ENCODE measurements at regions not wholly inside any gene's neighbourhood (a gene's known extent, or its start where the extent isn't known, plus 50 kb on each side); places are given as distances from the start of the nearest gene placed in this dataset.
A peak's percentile ranks its signal among the peaks of the same experiment; 100 is the strongest.

DNA sequence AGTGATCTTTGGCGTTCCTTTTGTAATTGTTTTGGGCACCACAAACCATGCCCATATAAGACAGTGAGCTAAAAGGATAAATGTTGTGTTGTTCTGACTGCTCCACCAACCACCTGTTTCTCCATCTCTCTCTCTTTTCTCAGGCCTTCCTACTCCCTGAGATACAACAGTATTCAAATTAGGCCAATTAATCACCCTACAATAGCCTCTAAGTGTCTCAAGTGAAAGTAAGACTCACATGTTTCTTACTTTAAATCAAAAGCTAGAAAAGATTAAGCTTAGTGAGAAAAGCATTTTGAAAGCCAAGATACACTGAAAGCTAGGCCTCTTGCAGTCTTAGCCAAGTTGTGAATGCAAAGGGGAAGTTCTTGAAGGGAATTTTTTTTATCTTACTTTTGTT lies 268.8 kb upstream of the NREP start:
- no peak for DNase-seq (ENCODE audit: low spot score)

DNA sequence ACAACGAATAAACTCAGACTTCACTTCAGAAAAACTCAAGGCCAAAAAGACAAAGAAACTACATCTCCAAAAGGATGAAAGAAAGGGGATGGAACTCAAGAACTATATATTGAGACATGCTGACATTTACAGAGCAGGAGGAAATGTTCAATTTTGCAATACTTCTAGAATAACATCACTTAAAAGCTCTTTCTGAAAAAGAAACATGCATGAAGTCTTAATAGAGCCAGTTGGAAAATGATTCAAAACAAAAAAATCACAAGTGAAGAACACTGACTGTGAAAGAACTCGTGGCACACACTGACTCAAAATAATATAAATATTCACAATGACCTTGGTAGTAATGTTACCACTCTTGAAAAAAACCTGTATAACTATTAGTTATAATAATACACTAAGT lies 267.8 kb upstream of the NREP start:
- DNase-seq (ENCODE audit: low spot score) = no peak

DNA sequence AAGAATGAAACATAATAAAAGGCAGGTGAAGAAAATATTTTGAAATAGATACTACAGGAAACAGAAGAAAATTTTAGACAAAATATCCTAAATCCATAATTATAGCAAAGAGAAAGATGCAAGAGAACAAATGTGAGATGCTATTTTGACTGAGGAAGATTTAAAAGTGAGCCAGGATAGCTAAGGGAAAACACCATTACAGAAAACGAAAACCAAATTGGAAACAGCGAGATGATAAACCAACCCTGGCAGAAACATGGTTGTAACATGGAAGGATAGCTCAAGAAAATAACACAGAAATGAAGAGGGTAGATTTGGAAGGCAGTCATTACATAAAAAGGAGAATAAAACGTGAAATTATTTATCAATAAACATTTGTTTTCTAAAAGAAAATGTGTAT lies 267.2 kb upstream of the NREP start:
- no peak for DNase-seq (ENCODE audit: low spot score)

DNA sequence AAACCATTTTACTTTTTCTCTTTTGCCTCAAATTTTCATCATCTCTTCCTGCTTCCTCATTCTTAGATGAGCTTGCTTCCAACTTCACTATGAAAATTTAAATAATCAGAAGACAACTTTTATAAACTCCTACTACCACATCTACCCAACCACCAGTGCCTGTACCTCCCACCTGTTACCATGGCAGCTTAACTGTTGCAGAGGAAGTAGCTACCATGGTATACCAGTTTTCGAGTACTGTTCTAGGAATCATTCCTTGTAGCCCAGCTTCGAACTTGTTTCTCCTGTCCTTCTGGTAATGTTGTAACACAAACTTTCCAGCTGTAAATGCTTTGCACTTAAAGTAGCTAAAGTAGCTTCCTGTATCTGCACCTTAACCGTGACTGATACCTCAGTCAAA lies 266.8 kb upstream of the NREP start:
- DNase-seq (ENCODE audit: low spot score) = no peak

DNA sequence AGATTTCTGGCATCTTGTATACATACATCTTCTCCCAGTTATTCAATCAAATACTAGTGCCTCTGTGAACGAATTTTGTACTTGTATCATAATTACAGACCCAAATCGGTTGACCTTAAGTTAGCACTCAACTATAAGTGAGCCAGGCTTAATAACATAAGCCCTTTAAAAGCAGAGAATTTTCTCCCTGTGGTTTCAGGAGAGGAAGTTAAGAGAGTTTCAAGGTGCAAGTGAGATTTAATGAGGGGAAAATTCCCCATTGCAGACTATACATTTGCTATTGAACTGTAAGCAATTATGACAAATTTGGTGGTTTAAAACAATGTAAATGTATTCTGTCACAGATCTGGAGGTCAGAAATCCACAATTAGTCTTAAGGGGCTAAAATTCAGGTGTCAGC lies 261.9 kb upstream of the NREP start:
- no peak for DNase-seq (ENCODE audit: low spot score)

DNA sequence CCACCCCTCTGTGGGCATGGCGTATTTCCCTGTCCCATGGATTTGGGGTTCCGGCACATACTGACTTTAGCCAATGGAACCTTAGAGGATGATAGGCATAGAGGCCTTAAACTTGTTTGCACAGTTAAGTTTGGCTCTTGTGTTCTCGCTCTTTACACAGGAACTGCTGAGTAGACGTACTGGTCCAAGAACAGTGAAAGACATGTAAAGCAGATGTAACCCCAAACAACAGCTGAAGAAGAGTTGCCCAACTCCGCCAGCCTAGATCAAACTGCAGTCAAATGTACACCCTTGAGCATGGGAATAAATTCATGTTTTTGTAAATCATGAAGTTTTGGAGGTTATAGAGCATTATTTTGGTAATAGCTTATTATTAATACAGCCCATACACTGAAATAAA lies 260.0 kb upstream of the NREP start:
- no peak for DNase-seq (ENCODE audit: low spot score)

DNA sequence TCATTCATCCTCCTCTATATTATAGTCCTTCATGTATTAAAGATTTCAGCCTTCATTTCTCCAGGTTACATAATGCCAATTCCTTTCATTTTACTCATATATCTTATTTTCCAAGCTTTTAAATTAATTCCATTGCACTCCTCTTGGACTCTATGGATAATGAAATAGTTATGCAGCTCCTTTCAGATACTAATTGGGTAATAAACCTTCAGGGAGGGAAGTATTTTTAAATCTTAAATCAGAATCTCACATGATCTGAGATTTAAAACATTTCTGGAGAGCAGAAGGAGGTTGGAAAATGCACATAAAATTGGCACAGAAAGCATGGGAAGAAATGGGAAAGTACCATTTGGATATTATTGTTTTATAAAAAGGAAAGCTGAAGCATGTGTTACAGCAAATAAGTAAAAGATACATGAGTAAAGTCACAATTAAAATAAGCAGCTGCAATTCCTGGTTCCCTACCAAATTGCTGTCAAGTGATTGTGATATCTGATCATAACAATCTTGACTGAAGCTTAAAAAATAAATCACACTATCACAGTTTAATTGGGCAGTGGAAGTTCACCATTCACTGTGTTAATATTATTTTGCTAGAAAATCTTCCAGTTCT lies 257.9 kb upstream of the NREP start:
- no peak for DNase-seq (ENCODE audit: low spot score)

DNA sequence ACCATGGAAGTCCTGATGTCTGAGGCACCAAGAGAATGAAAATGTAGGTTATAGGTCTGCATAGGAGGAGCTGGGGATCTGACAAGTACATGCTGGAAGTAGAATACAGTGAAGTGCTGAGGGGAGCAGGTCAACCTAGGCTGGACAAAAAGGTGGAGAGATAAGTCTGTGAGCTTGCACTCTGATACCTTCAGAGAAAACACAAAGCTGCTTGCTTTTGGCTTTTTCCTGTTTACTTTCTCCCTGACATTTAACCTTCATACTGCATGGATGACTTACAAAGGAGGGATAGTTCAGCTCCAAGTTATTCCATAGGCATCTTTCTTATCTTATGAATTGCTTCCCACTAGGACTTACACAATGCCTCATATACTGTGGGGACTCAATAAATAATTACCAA lies 256.7 kb upstream of the NREP start:
- no peak for DNase-seq (ENCODE audit: low spot score)

DNA sequence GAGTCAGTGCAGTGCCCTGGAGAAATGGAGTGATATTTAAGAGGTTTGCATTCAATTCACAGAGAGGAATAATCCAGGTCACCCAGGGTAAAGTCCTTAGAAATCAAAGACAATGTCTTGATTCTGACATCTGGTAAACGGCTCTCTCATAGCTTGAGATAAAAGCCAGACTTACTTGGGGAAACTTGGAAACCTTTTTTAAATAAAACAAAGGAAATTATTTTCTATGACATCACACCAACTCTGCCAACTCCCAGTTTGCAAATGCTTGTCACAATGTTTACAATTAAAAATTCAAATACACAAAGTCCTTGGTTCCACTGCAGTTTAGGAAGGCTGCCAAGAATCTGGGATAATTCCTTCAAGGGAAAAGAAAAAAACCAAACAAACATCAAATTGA lies 255.1 kb upstream of the NREP start:
- DNase-seq (ENCODE audit: low spot score) = no peak

DNA sequence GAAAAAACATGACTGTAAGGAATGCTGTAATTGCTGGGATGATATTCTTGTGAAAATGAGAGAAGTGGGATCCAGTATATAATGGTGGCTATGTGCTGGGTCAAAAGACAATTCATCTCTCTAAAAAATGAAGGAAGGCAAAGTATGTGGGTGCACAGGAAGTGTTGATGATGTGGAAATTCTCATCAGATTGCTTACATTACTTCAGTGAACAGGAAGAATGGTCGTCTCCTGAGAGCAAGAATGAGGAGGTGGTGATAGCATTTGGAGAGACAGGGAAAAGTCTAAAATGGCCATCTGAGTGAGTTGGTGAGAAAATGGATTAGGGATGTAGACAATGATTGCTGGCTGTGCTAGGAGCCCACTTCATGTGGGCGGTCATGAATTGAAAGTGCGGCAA lies 253.5 kb upstream of the NREP start:
- no peak for DNase-seq (ENCODE audit: low spot score)

DNA sequence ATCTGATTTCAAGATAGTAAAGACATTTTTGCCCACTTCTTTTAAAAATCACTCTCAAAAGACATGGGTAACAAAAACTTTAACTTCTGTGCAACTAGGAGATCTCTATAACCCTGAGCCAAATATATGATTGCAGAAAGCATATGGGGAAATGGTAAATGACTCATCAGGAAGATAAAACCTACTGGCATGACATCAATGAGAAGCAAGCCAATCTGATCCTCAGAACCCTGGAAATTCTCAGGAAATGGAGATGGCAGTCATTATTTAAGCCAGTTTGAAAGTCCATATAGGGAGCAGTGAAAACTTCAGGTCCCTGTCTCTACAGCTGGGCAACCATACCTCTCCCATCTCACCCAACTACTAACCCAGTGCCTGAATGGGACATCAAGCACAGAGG lies 249.7 kb upstream of the NREP start:
- DNase-seq (ENCODE audit: low spot score) = peak; percentile 39

DNA sequence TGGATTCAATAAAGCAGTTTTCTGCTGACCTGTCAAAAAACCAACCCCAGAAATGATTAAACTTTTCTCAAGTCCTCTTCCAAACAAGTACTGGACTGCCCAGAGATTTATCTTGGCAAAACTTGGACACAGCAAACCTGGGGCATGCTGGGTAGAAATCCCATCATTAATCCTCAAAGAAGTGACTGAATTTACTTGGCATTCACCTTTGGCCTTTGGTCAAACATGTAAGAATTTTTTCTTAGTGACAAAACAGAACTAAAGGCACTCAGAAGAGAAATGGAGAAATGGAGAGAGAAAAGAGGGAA lies 248.6 kb upstream of the NREP start:
- peak; percentile 85 for DNase-seq (ENCODE audit: low spot score)

DNA sequence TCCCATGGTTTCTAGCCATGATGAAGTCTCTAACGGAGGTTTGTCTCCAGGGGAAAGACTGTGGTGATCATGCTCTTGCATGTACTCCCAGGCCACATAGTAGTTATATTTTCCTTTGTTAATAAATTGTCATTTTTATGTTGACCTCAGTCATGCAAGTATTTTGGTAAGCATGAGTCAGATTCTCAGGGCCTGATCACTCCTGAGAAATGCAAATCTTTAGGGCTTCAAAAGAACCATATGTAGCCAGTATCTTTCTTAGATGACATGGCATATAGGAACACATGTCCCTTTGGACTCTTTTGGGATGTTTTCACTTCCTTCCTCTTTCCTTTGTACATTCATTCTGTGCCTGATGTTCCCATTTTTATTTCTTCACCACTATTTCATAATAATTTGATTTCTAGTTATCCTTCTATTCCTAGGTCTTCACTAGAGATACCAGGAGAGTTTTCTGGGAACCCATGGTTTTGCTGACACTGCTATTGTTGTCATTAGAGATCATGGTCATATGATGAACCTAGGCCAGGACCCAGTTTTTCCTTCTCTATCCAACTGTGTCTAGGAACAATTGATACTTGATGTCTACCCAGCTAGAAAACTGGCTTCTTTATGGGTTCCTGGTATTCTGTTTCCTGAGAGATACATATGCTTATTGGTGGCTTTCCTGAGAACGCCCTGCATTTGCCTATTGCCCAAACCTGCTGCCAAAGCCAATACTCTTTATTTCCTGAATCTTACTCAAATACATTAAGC lies 248.1 kb upstream of the NREP start:
- DNase-seq (ENCODE audit: low spot score) = peak; percentile 71

DNA sequence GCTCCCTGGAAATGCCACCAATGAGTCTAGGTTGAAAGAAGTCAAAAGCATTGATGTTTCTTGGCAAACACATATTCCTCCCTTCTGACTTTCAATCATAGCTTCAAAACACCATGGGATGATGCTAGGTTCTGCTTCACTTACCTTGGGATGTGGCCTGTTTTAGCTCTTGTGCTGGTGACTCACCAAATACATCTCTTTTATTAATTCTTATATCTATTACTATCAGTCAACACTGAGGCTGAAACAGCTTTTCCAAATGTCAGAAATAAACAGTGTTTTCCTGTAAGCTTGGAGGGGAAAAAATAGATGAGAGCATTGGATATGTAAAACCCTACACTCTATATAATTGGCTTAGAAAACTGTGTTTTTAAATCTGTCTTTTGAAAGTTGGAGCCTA lies 245.4 kb upstream of the NREP start:
- DNase-seq (ENCODE audit: low spot score) = peak; percentile 63

DNA sequence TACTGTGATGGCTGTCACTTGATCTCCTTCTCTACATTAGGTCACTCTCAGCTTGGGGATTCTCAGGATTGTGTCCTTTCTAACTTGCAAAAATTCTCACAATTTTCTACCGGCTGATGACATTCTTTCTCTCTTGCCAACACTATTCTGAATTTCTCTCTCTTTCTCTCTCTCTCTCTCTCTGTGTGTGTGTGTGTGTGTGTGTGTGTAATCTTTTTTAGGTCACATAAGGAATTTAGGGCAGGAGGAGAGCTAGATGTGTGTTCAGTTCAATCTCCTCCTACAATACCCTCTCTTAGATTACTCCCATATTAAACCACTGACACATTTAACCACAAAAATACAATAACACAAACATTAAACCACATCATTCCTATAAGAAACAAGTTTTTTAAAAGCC lies 242.3 kb upstream of the NREP start:
- DNase-seq (ENCODE audit: low spot score) = no peak

DNA sequence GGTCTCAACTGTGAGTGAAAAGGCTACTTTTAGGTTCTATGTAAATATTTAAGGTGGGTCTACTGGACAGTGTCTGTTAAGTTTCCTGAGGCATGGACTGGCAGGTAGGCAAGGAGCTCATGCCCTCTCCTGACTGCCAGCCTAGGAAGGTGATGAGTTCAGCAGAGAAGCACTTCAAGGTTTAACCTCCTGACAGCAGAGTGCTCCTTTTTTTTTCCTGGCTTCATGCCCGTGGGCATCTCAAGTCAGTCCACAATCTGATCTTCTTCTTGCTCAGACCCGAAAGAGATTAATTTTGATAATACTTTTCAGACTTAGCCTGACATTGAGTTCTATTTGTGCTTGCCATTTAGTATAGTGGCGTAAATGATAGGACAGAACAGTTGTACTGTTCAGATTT lies 241.9 kb upstream of the NREP start:
- DNase-seq (ENCODE audit: low spot score) = peak; percentile 46

DNA sequence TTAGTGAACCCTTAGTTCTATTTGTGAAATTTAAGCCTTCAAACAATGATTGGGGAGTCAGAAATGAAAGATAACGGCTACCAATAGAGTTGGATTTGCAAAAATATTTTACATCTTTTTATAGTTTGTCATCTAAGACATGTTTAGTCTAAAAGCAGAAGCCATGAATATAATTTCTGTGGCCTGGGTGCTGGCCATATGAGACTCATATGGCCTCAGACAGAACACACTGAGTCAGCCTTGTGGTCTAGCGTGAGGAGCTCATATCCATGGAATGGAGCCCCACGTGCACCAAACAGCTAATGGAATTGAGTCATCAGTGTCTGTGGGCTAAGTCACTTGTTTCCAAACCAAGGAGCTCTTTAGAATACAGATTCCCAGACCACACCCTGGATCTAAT lies 240.7 kb upstream of the NREP start:
- DNase-seq (ENCODE audit: low spot score) = peak; percentile 97

DNA sequence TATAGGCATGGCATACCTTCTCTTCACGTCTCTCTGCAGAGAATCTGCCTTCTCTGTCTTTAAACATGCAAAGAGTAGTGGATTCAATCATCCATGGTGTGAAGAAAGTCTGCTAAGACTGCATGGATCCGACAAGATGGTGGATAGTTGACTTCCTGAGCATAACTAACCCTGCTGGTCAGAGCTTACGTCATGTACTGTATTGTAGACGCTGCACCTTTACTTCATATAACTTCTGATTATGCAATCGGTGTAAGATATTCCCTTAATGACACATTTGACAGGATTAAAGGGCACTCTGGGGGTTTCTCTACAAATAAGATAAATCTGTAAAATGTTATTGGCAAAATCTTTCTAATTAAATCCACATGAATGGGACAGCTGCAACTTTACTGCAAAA lies 240.3 kb upstream of the NREP start:
- DNase-seq (ENCODE audit: low spot score) = no peak

DNA sequence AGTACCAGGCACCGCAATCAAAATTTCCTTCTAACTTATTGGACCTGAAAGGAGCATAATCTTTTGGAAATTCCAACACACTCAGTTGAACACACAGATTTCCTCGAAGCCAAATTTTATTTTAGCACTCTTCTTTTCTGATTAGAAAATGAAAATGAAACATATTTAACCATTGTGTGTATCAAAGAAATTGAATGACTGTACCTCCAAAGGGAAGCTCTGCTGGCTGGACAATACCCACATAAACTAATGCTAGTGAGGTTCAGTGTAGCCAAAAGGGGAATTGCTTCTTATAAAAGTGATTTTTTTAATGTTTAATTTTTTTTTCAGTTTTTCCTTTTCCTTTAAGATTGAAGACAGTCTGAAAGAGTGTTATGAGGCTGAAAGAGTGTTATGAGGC lies 239.6 kb upstream of the NREP start:
- DNase-seq (ENCODE audit: low spot score) = no peak

DNA sequence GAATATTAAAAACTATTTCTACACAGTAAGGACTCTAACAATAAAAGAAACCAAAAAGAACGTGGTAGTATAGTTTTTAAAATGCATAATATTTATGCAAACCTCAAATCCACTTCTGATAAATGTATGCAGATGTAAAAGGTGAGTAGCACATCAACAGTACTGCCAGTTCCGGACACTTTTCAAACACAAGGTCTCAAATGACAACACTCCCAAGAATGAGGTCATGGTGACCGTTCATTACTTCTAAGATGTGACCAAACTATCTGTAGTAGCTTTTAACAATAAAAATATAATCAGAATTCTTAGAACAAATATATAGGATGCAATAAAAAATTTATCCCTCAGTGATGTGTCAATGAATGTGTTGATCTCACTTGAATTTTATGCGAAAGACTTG lies 238.7 kb upstream of the NREP start:
- no peak for DNase-seq (ENCODE audit: low spot score)

DNA sequence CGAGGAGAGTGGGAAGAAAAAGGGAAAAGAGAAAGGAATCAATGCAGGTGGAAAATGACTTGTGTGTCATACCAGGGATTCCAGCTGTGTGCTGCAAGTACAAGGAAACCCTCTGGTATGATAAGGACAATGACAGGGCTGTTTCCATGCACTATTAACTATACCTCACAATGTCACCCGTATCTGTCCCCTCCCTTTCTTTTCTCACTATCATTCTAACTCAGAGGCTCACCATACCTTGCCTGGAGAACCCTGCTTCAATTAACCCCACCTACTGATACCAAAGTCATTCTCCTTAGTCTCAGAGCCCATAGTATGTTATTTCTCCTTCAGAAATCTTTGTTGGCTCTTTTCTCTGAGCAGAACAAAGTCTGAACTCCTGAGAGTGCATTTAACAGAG lies 236.2 kb upstream of the NREP start:
- no peak for DNase-seq (ENCODE audit: low spot score)

DNA sequence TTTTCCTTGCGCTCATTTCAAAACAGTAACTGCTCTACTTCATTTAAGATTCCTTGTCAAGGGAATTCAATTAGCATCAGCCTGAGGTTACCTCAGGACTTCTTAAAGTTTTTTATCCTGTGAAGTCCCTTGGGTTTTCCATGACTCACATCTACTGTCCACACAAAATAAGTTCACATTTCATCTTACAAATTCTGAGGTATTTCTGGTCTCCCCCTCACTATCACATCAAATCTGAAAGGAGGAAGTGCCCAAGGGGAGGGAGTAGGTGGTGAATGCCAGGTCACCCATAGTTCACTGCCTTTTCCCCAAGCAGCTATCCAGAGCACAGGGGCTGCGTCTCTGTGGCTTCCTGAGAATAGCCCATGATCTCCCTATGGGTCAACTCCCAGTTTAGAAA lies 227.1 kb upstream of the NREP start:
- peak; percentile 79 for DNase-seq (ENCODE audit: low spot score)

DNA sequence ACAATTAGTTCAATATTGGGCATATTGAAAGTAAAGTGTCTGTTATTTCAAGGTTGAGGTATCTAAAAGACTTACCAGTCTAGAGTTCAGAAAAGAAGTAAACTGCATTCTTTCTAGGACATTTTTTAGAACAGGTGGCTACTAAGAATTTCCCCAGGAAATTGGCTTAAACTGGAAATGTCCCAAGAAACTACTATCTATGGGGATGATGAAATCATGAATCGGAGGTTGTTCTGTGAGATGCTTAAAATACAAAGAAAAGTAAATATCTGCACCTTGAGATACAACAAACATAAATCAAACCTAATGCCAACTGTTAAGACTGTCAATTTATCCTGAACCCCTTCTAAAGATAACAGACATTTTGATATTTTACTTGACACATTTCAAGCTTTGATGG lies 226.5 kb upstream of the NREP start:
- no peak for DNase-seq (ENCODE audit: low spot score)

DNA sequence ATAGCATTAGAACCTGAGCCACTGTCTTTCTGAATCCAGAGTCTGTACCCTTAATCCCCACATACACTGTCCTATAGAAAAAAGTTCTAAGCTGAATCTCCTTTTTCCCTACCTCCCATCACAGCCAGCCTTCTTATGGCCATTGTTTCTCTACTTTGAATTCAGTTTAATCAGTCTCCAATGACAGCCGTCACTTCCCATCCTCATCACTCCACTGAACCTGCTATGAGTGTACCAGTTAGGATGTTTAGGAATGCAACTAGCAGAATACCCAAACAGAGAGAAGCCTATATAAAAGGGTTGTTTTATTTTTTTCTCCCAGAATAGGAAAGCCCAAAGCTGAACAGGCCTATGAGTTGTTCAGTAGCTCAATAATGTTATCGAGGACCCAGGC lies 220.4 kb upstream of the NREP start:
- DNase-seq (ENCODE audit: low spot score) = no peak

Measured in kidney tubule cell (primary cell).